ENCODE measurements at regions not wholly inside any gene's neighbourhood (a gene's known extent, or its start where the extent isn't known, plus 50 kb on each side); places are given as distances from the start of the nearest gene placed in this dataset.

DNA sequence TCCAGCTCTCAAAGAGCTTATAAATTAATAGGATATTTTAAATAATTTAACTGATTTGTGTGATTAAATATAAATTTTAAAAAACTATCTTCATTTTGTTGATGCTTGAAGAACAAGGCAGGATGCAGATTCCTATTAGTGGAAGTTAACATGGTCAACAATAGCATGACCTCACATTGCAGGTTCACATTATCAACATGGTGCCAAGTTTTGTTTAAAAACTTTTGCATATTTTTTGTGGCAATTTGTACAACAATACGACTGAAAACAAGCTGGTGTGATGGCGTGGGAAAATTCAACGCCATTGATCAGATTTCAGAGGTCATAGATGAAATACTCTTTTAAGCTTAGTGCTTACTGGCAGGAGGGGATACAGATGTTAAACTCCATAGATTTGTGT is 114.1 kb upstream of the MYO10 start:
- TF ChIP-seq, protein P1, sequence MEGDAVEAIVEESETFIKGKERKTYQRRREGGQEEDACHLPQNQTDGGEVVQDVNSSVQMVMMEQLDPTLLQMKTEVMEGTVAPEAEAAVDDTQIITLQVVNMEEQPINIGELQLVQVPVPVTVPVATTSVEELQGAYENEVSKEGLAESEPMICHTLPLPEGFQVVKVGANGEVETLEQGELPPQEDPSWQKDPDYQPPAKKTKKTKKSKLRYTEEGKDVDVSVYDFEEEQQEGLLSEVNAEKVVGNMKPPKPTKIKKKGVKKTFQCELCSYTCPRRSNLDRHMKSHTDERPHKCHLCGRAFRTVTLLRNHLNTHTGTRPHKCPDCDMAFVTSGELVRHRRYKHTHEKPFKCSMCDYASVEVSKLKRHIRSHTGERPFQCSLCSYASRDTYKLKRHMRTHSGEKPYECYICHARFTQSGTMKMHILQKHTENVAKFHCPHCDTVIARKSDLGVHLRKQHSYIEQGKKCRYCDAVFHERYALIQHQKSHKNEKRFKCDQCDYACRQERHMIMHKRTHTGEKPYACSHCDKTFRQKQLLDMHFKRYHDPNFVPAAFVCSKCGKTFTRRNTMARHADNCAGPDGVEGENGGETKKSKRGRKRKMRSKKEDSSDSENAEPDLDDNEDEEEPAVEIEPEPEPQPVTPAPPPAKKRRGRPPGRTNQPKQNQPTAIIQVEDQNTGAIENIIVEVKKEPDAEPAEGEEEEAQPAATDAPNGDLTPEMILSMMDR (IDR thresholded peaks at IDR 0.05): no peak
- no peak for TF ChIP-seq EZH2 (IDR thresholded peaks at IDR 0.05; ENCODE audit: borderline replicate concordance, insufficient read depth, low read depth, low read length, poor library complexity, severe bottlenecking)
